IPS-20b (cell line): ENCODE measurements at regions not wholly inside any gene's neighbourhood (a gene's known extent, or its start where the extent isn't known, plus 50 kb on each side); places are given as distances from the start of the nearest gene placed in this dataset.

Source experiments
- H3K27ac ChIP-seq: one replicate; pipeline ENCODE4 v1.5.1; 2013; ENCODE audit warnings: low read length
- H3K27me3 ChIP-seq: 2 replicates; pipeline ENCODE4 v1.6.1; 2013; ENCODE audit warnings: mild to moderate bottlenecking, low read length, inconsistent platforms; ENCODE audit not compliant: insufficient read depth
- H3K36me3 ChIP-seq: 2 replicates; pipeline ENCODE4 v1.6.1; 2013; ENCODE audit warnings: low read depth, mild to moderate bottlenecking, inconsistent platforms, low read length, moderate library complexity; ENCODE audit not compliant: insufficient read depth
- H3K4me1 ChIP-seq: 2 replicates; pipeline ENCODE4 v1.6.1; 2013; ENCODE audit warnings: mild to moderate bottlenecking, control low read depth, inconsistent platforms, low read length, moderate library complexity; ENCODE audit not compliant: insufficient read depth
- H3K4me3 ChIP-seq: 2 replicates; pipeline ENCODE4 v1.5.1; 2013; ENCODE audit warnings: mild to moderate bottlenecking, low read length, inconsistent platforms
- H3K9ac ChIP-seq: 2 replicates; pipeline ENCODE4 v1.6.1; 2013; ENCODE audit warnings: low read depth, mild to moderate bottlenecking, inconsistent platforms, low read length, moderate library complexity
- H3K9me3 ChIP-seq: 2 replicates; pipeline ENCODE4 v1.6.1; 2013; ENCODE audit warnings: mild to moderate bottlenecking, low read depth, low read length, inconsistent platforms; ENCODE audit not compliant: insufficient read depth

- Histone ChIP-seq H3K27me3 (no peaks in the 10 kb centered on the region), H3K9ac (no peak overlapping the region), H3K9me3 (no peaks in the 10 kb centered on the region), H3K27ac (no peak overlapping the region), H3K4me3 (no peak overlapping the region), H3K36me3 (no peaks in the 10 kb centered on the region), H3K4me1 (no peaks in the 10 kb centered on the region)
These were observed 53.6 kb downstream of the ARF6 start for GRCh38 chr14:49946320-49947141.

GRCh38 chr14:49947506-49947905 is 54.6 kb downstream of the ARF6 start:
- Histone ChIP-seq H3K27ac (no peak overlapping the region), H3K36me3 (no peaks in the 10 kb centered on the region), H3K9ac (no peak overlapping the region), H3K4me1 (no peaks in the 10 kb centered on the region), H3K4me3 (no peak overlapping the region), H3K9me3 (no peaks in the 10 kb centered on the region), H3K27me3 (no peaks in the 10 kb centered on the region)

- Histone ChIP-seq H3K4me1 (no peaks in the 10 kb centered on the region), H3K27me3 (no peaks in the 10 kb centered on the region), H3K27ac (no peak overlapping the region), H3K36me3 (no peaks in the 10 kb centered on the region), H3K9me3 (no peaks in the 10 kb centered on the region), H3K4me3 (no peak overlapping the region), H3K9ac (no peak overlapping the region)
These were observed 57.7 kb downstream of the ARF6 start for GRCh38 chr14:49950275-49951228.

- H3K9ac ChIP-seq = no peak overlapping the region
- no peak overlapping the region for H3K27ac ChIP-seq
- H3K36me3 ChIP-seq = no peaks in the 10 kb centered on the region
- no peak overlapping the region for H3K4me3 ChIP-seq
- H3K9me3 ChIP-seq = no peaks in the 10 kb centered on the region
- H3K27me3 ChIP-seq = no peaks in the 10 kb centered on the region
- no peaks in the 10 kb centered on the region for H3K4me1 ChIP-seq
These were observed 58.3 kb downstream of the ARF6 start for GRCh38 chr14:49951229-49951607.

GRCh38 chr14:49951691-49952345 is 58.9 kb downstream of the ARF6 start:
- Histone ChIP-seq H3K27ac (no peak overlapping the region), H3K9ac (no peak overlapping the region), H3K4me1 (no peaks in the 10 kb centered on the region), H3K27me3 (no peaks in the 10 kb centered on the region), H3K4me3 (no peak overlapping the region), H3K36me3 (no peaks in the 10 kb centered on the region), H3K9me3 (no peaks in the 10 kb centered on the region)

GRCh38 chr14:49953196-49953595 is 60.3 kb downstream of the ARF6 start:
- Histone ChIP-seq H3K4me1 (no peaks in the 10 kb centered on the region), H3K27me3 (no peaks in the 10 kb centered on the region), H3K4me3 (no peak overlapping the region), H3K36me3 (no peaks in the 10 kb centered on the region), H3K27ac (no peak overlapping the region), H3K9me3 (no peaks in the 10 kb centered on the region), H3K9ac (no peak overlapping the region)

GRCh38 chr14:49954171-49954631 is 61.3 kb downstream of the ARF6 start:
- H3K9me3 ChIP-seq = no peaks in the 10 kb centered on the region
- no peaks in the 10 kb centered on the region for H3K36me3 ChIP-seq
- no peak overlapping the region for H3K4me3 ChIP-seq
- no peaks in the 10 kb centered on the region for H3K27me3 ChIP-seq
- H3K4me1 ChIP-seq = no peaks in the 10 kb centered on the region
- no peak overlapping the region for H3K27ac ChIP-seq
- H3K9ac ChIP-seq = no peak overlapping the region

GRCh38 chr14:49955024-49955423 is 62.1 kb downstream of the ARF6 start:
- no peaks in the 10 kb centered on the region for H3K27me3 ChIP-seq
- no peak overlapping the region for H3K9ac ChIP-seq
- no peaks in the 10 kb centered on the region for H3K4me1 ChIP-seq
- H3K9me3 ChIP-seq = no peaks in the 10 kb centered on the region
- H3K4me3 ChIP-seq = no peak overlapping the region
- no peaks in the 10 kb centered on the region for H3K36me3 ChIP-seq
- H3K27ac ChIP-seq = no peak overlapping the region

GRCh38 chr14:49957089-49957852 is 64.4 kb downstream of the ARF6 start:
- Histone ChIP-seq H3K4me1 (peaks cover 2% of the 10 kb centered on the region; the same call in 1 of the 2 replicates), H3K9me3 (no peaks in the 10 kb centered on the region), H3K36me3 (no peaks in the 10 kb centered on the region), H3K4me3 (no peak overlapping the region), H3K27me3 (no peaks in the 10 kb centered on the region), H3K9ac (no peak overlapping the region), H3K27ac (no peak overlapping the region)

- Histone ChIP-seq H3K4me1 (peaks cover 5% of the 10 kb centered on the region; the same call in 1 of the 2 replicates), H3K4me3 (no peak overlapping the region), H3K9me3 (no peaks in the 10 kb centered on the region), H3K27me3 (no peaks in the 10 kb centered on the region), H3K27ac (no peak overlapping the region), H3K9ac (no peak overlapping the region), H3K36me3 (no peaks in the 10 kb centered on the region)
These were observed 67.0 kb downstream of the ARF6 start for GRCh38 chr14:49959822-49960408.

GRCh38 chr14:49960453-49960852 is 67.6 kb downstream of the ARF6 start:
- no peak overlapping the region for H3K27ac ChIP-seq
- H3K4me3 ChIP-seq = no peak overlapping the region
- no peaks in the 10 kb centered on the region for H3K36me3 ChIP-seq
- H3K9me3 ChIP-seq = no peaks in the 10 kb centered on the region
- H3K9ac ChIP-seq = no peak overlapping the region
- H3K4me1 ChIP-seq = peaks cover 5% of the 10 kb centered on the region; the same call in 1 of the 2 replicates
- no peaks in the 10 kb centered on the region for H3K27me3 ChIP-seq
